Keratinocyte (primary cell): ENCODE measurements at regions not wholly inside any gene's neighbourhood (a gene's known extent, or its start where the extent isn't known, plus 50 kb on each side); places are given as distances from the start of the nearest gene placed in this dataset.

Experiments
- DNase-seq: peaks from one replicate; pipeline ENCODE4 v3.0.0-alpha.2; 2011; ENCODE audit warnings: low read depth, missing footprints, low spot score
- FAIRE-seq: peaks from 2 replicates; lab custom pipeline; 2011; peaks lifted over from hg19 to GRCh38; lab: Jason Lieb, UNC
- H2AFZ ChIP-seq: 2 replicates; pipeline ENCODE4 v1.6.0; 2012; ENCODE audit warnings: low read length, control low read depth, inconsistent platforms; ENCODE audit not compliant: control insufficient read depth
- H3K27ac ChIP-seq: 2 replicates; pipeline ENCODE4 v1.5.1; 2011; ENCODE audit warnings: low read length; ENCODE audit not compliant: control insufficient read depth, insufficient read depth
- H3K27me3 ChIP-seq: 3 replicates; pipeline ENCODE4 v1.6.0; 2011; ENCODE audit warnings: low read length; ENCODE audit not compliant: control insufficient read depth, insufficient read depth; ENCODE audit errors: extremely low read depth
- H3K36me3 ChIP-seq, 2 experiments: 2 replicates in 1 of 2; 3 replicates in 1 of 2; pipeline ENCODE4 v1.5.1; 2011; ENCODE audit warnings: low read length in 2 of 2, mild to moderate bottlenecking in 1 of 2; ENCODE audit not compliant: control insufficient read depth in 2 of 2, insufficient read depth in 2 of 2; ENCODE audit errors: extremely low read depth in 1 of 2
- H3K4me1 ChIP-seq: 3 replicates; pipeline ENCODE4 v1.5.1; 2011; ENCODE audit warnings: low read length; ENCODE audit not compliant: control insufficient read depth, insufficient read depth; ENCODE audit errors: extremely low read depth
- H3K4me2 ChIP-seq: 3 replicates; pipeline ENCODE4 v1.6.0; 2011; ENCODE audit warnings: low read depth, low read length; ENCODE audit not compliant: control insufficient read depth, insufficient read depth; ENCODE audit errors: extremely low read depth
- H3K4me3 ChIP-seq, 3 experiments: fragments of 200-600 bp in 1 of 3; sonication (generic) in 1 of 3; 2 replicates in 2 of 3; 3 replicates in 1 of 3; pipeline ENCODE4 v1.5.1; 2011 to 2016; ENCODE audit warnings: low read length in 3 of 3, mild to moderate bottlenecking in 3 of 3, control low read depth in 2 of 3, inconsistent platforms in 1 of 3, low read depth in 1 of 3, mixed read lengths in 1 of 3, mixed run types in 1 of 3, moderate library complexity in 1 of 3; ENCODE audit not compliant: control insufficient read depth in 2 of 3, insufficient read depth in 2 of 3; ENCODE audit errors: extremely low read depth in 1 of 3
- H3K79me2 ChIP-seq: 2 replicates; pipeline ENCODE4 v1.6.0; 2012; ENCODE audit warnings: low read length; ENCODE audit not compliant: control insufficient read depth, insufficient read depth
- H3K9ac ChIP-seq: 3 replicates; pipeline ENCODE4 v1.6.0; 2011; ENCODE audit warnings: low read length; ENCODE audit not compliant: control insufficient read depth, insufficient read depth; ENCODE audit errors: extremely low read depth
- H3K9me1 ChIP-seq: 3 replicates; pipeline ENCODE4 v1.6.0; 2011; ENCODE audit warnings: low read length; ENCODE audit not compliant: control insufficient read depth, insufficient read depth; ENCODE audit errors: extremely low read depth
- H3K9me3 ChIP-seq: 2 replicates; pipeline ENCODE4 v1.5.1; 2012; ENCODE audit warnings: low read depth, low read length; ENCODE audit not compliant: control insufficient read depth
- H4K20me1 ChIP-seq: 3 replicates; pipeline ENCODE4 v1.6.0; 2011; ENCODE audit warnings: low read length; ENCODE audit not compliant: control insufficient read depth, insufficient read depth; ENCODE audit errors: extremely low read depth
- EZH2 ChIP-seq: IDR thresholded peaks from one replicate; pipeline ENCODE4 v1.6.1; 2012; ENCODE audit warnings: inconsistent platforms, mild to moderate bottlenecking, low read length, moderate library complexity
- dilution Hi-C: fragments of 300-500 bp; cut with MboI; formaldehyde crosslinking; loops from one replicate; pipeline ENCODE4 v1.7.0; 2020; ENCODE audit warnings: low sequenced_read_pairs; ENCODE audit not compliant: extremely low pct_ligation_motif_present
- TF ChIP-seq, protein P1 (sequence below), 3 experiments: IDR thresholded peaks in 1 of 3; conservative IDR thresholded peaks in 1 of 3; optimal IDR thresholded peaks in 1 of 3; 2 replicates in 2 of 3; 3 replicates in 1 of 3; pipeline versions ENCODE3 to v1.5.1; 2011; ENCODE audit warnings: low read length in 3 of 3, mild to moderate bottlenecking in 3 of 3, moderate library complexity in 2 of 3, control low read depth in 1 of 3, inconsistent platforms in 1 of 3; ENCODE audit not compliant: insufficient read depth in 2 of 3; ENCODE audit errors: extremely low read depth in 1 of 3

DNA sequence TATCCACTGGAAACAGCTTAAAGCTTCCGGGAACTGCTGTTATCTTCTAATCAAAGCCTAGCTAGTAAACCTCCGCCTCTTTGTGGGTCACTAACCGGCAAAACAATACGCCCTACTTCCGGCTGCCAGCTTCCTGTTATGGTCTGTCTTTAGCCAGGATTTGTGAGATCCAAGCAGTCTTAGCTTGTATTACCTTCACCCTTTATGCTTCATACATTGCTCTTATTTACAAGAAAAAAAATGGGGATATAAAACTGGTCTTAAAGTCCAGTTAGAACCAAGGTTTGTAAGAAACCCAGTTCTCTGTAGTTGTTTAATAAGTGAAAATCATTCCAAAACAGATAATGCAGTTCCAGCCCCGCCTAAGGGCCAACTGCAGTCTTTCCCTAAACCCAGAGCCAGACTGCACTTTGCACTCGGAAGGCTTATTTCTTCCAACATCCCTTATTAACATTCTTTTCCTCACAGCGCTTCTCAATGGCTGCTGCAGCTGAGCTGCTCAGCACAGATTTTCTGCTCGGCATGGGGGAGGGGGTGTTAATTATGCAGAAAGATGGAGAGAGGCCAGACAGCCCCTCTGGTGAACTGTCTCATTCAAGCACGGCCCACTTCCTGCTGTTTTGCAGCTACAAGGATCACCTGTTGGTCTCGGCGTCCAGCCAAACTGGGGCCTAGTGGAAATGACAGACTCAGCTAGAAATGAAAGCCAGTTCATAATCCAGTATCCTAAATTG lies 368.4 kb downstream of the KLF12 start:
- H4K20me1 ChIP-seq, result no peaks in the 10 kb centered on the region
- H3K4me3 ChIP-seq, result no peak overlapping the region
- no peaks in the 10 kb centered on the region for H3K79me2 ChIP-seq
- H3K9ac ChIP-seq, result no peak overlapping the region
- H3K27ac ChIP-seq, result no peak overlapping the region
- H3K9me3 ChIP-seq, result no peaks in the 10 kb centered on the region
- DNase-seq (no peak), FAIRE-seq (no peak)
- no peak for TF ChIP-seq EZH2
- TF ChIP-seq, protein P1, sequence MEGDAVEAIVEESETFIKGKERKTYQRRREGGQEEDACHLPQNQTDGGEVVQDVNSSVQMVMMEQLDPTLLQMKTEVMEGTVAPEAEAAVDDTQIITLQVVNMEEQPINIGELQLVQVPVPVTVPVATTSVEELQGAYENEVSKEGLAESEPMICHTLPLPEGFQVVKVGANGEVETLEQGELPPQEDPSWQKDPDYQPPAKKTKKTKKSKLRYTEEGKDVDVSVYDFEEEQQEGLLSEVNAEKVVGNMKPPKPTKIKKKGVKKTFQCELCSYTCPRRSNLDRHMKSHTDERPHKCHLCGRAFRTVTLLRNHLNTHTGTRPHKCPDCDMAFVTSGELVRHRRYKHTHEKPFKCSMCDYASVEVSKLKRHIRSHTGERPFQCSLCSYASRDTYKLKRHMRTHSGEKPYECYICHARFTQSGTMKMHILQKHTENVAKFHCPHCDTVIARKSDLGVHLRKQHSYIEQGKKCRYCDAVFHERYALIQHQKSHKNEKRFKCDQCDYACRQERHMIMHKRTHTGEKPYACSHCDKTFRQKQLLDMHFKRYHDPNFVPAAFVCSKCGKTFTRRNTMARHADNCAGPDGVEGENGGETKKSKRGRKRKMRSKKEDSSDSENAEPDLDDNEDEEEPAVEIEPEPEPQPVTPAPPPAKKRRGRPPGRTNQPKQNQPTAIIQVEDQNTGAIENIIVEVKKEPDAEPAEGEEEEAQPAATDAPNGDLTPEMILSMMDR (optimal IDR thresholded peaks at IDR 0.05 in 1 of 3, IDR thresholded peaks at IDR 0.05 in 1 of 3, conservative IDR thresholded peaks at IDR 0.05 in 1 of 3; ENCODE audit: extremely low read depth in 1 of 3, insufficient read depth in 2 of 3, low read length in 3 of 3), result no peak
- peak overlapping the region; percentile 34 for H3K4me2 ChIP-seq
- no peaks in the 10 kb centered on the region for H3K9me1 ChIP-seq
- dilution Hi-C loops, result no loop called here
- H3K4me1 ChIP-seq, result no peaks in the 10 kb centered on the region
- peak overlapping the region; percentile 5 for H2AFZ ChIP-seq
- H3K27me3 ChIP-seq, result no peaks in the 10 kb centered on the region
- no peaks in the 10 kb centered on the region for H3K36me3 ChIP-seq

DNA sequence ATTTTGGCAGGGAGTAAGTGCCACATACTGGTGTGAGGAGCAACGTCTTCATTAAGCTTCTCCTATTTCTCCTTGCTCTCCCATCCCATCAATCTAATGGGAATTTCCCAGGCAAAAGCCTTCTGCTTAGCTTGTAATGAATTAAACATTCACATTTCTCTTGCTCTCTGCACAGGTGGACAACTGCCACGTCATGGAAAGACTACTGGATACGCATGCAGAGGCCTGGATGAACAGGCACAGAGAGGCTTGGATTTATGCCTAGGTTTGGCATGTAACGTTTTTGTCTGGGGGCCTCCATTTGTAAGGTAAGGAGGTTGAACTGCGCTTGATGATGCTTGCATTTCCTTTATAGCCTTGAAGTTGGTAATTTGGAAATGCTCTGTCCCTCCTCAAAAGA lies 374.8 kb downstream of the KLF12 start:
- no peak overlapping the region for H3K27ac ChIP-seq
- H3K4me1 ChIP-seq, result no peaks in the 10 kb centered on the region
- no peak for TF ChIP-seq EZH2
- TF ChIP-seq, protein P1 (optimal IDR thresholded peaks at IDR 0.05 in 1 of 3, IDR thresholded peaks at IDR 0.05 in 1 of 3, conservative IDR thresholded peaks at IDR 0.05 in 1 of 3; ENCODE audit: extremely low read depth in 1 of 3, insufficient read depth in 2 of 3, low read length in 3 of 3), result no peak
- no peaks in the 10 kb centered on the region for H3K9me1 ChIP-seq
- no peak overlapping the region for H2AFZ ChIP-seq
- H3K9ac ChIP-seq, result no peak overlapping the region
- dilution Hi-C loops, result no loop called here
- H3K4me2 ChIP-seq, result no peak overlapping the region
- no peaks in the 10 kb centered on the region for H3K9me3 ChIP-seq
- no peak for DNase-seq
- H3K4me3 ChIP-seq, result no peak overlapping the region
- no peaks in the 10 kb centered on the region for H3K79me2 ChIP-seq
- H3K27me3 ChIP-seq, result no peaks in the 10 kb centered on the region
- no peaks in the 10 kb centered on the region for H3K36me3 ChIP-seq
- no peaks in the 10 kb centered on the region for H4K20me1 ChIP-seq
- no peak for FAIRE-seq
